NB4 (cell line): ENCODE measurements at regions not wholly inside any gene's neighbourhood (a gene's known extent, or its start where the extent isn't known, plus 50 kb on each side); places are given as distances from the start of the nearest gene placed in this dataset.

Experiments used
- POLR2A ChIP-seq: IDR thresholded peaks from 2 replicates; pipeline ENCODE4 v1.6.1; 2011; ENCODE audit warnings: mild to moderate bottlenecking; ENCODE audit not compliant: insufficient read length; ENCODE audit errors: extremely low read depth
- TF ChIP-seq, protein P1 (sequence below): IDR thresholded peaks from one replicate; pipeline ENCODE4 v1.5.1; 2012; ENCODE audit warnings: low read depth, low read length

DNA sequence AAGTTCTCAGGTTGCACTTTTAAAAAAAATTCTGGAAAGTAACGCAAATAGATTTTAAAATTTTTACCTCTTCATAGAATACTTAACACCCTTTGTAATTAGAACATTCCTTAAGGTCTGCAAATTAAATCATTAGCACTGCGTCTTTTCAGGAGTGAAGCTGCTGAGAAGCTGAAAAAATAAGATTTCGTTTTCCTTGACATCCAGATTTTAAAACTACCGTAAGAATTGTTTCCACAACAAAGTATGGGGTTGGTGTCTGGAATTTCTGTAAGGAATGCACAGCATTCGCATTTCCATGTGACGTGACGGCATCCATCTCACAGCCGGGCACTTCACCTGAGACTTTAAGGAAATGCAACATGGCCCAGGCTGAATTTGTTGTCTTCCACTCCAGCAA, 76.3 kb upstream of the COX20 start:
- TF ChIP-seq, protein P1, sequence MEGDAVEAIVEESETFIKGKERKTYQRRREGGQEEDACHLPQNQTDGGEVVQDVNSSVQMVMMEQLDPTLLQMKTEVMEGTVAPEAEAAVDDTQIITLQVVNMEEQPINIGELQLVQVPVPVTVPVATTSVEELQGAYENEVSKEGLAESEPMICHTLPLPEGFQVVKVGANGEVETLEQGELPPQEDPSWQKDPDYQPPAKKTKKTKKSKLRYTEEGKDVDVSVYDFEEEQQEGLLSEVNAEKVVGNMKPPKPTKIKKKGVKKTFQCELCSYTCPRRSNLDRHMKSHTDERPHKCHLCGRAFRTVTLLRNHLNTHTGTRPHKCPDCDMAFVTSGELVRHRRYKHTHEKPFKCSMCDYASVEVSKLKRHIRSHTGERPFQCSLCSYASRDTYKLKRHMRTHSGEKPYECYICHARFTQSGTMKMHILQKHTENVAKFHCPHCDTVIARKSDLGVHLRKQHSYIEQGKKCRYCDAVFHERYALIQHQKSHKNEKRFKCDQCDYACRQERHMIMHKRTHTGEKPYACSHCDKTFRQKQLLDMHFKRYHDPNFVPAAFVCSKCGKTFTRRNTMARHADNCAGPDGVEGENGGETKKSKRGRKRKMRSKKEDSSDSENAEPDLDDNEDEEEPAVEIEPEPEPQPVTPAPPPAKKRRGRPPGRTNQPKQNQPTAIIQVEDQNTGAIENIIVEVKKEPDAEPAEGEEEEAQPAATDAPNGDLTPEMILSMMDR, result no peak
- no peak for TF ChIP-seq POLR2A
